Amniotic epithelial cell (primary cell): ENCODE measurements at regions not wholly inside any gene's neighbourhood (a gene's known extent, or its start where the extent isn't known, plus 50 kb on each side); places are given as distances from the start of the nearest gene placed in this dataset.
"Not testable (repeated sequence)": the region's sequence is repeated elsewhere in the genome, so short reads cannot be mapped to it uniquely, and the experiment has no call there.

Experiments
- DNase-seq: peaks from one replicate; pipeline ENCODE4 v3.0.0-alpha.2; 2010; ENCODE audit warnings: low read depth

DNA sequence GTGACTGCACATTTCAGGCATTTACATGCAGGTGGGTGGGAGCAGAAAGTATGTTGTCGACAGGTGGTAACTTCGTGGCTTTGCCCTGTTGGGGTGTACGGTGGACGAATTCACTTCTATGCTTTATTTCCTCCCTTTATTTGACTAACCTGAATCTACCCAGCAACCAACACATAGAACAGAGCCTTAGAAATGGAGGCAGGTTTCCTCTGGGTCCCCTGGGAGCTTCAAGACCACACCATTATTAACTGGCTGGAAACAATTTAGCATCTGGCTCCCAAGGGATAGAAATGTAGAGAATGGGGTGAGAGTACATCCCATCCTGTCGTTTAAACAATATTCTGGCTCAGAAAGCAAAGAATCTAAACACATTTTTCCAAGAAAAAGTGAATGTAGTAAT, 244.4 kb downstream of the DLEU7 start:
- no peak for DNase-seq

DNA sequence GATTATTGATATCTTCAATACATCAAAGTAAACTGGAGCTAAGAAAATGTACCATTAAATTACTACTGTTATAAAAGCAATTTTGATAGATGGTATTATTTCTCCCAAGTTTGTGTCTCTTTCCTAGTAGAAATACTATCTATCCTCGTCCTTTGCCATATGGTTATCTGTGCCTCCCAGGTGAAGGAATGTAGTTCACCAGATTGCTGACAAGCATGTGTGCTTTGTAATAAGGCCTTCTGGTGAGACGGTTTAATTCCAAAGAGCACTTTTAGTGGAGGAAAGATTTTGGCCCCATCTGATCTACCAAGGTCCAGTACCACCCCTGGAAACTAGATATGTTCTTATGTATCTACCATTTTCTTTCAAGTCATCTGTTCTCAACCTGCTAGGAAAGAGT, 243.6 kb downstream of the DLEU7 start:
- DNase-seq = no peak

DNA sequence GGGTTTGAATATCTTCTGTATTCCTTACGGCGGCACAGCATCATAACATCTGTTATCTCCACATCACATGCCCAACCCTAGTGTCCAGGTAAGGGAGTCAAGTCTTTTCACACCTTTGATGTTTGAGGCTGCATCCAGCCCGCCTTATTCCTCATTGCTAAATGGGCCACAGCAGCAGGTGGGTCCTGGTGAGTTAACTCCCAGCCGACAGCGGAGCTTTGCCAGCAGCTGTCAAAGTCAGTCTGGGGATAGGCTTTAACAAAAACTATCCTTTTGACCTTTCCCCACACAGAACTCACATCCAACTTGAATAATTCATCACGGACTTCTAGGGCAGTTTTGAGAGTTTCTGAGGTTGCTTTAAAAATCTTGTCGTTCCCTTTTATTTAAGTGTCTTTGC, 235.1 kb downstream of the DLEU7 start:
- DNase-seq = no peak

DNA sequence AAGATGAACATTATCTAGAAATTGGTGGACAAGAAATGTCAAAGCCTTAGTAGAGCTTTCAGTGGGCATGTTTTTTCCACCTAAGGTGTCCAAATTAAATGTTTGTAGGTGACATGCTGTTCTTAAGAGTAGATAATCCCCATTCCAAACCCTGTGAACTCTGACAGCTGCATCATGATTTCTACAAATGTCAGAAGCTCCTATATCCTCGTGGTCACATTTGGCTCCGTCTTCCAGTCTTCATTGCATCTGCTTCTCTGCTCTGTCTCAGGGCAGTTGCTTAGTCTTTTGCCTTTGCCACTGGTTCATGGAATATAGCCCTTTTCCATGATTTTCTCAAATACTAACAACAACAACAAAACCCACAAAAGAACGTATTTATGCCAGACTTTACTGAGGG, 234.5 kb downstream of the DLEU7 start:
- DNase-seq = no peak

DNA sequence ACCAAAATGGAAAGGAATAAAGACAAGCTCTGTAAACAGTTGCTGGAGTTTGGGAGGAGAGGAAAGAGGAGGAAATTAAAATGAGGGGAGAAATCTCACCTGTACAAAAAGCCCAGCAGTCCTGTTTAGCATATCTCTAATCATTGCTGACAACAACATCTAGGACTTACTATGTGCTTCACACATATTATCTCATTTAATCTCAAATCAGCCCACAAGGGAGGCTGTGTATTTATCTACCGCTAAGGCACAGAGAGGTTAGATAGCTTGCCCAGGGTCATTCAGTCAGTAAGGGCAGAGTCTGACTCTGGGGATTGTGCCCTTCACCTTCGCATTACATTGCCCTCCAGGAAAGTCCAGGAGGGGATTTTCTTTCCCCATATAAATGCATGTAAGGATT, 233.3 kb downstream of the DLEU7 start:
- no peak for DNase-seq

DNA sequence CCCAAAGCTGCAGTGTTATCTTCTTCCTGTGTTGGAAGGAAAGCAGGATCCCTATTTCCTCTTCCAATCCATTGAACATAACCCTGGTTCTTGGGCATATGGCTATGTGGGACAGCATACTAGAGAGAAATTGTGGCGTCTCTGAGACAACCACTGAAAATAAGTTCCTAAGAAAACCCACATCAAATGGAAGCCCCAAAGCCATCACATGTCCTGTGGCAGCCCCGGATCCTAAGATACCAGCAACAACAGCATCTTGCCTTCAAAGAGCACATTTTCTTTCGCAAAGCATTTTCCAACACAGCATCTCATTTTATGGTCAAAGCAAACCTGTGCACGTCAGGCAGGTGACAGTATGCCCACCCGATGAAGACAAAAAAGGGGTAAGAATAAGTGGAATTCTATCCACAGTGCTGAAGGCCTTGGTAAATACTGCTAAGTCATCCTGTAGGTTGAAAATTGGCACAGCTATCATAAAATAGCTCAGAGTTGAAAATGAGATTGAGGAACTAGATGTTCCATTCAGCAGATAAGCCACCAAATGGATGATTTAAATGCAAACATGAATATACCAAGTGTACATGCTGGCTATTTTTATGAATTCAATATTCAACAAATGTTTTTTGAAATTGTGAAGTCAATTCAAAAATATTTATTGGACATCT, 232.2 kb downstream of the DLEU7 start:
- DNase-seq = no peak

DNA sequence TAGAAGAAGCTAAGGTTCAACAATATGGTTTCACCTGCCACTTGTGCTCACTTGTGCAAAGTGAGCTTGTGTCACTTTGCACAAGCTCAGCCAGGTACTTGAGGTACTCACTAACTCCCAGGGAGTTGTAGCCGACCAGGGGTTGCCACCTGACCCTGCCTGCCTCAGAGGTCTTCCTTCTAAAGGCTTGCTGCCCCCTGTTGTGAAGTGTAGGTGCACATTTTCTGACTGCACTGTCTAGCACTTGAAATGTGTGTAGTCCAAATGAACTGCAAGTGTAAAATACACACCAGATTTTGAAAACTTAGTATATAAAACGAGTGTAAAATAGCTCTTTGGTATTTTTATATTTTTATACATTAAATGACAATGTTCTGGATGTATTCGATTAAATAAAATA, 230.8 kb downstream of the DLEU7 start:
- DNase-seq = no peak

DNA sequence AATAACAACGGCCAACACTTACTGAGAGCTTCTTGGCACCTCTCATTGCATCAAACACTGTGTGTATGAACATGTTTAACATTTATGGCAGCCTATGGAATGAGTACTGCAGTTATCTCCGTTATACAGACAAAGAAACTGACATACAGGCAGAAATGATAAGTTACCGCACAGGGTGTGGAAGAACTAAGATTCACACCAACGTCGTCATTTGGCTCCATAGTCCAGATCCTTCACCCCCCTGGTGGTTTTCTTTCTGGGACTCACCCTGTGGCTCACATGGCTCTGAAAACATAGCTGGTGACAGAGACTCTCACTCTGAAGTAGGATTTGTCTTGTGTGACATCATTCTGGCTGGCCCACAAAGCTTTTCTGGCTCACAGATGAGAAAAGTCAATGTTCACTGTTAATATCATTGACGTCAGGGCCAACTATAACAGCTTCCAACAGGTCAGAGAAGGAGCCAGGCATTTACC, 230.1 kb downstream of the DLEU7 start:
- DNase-seq = no peak

DNA sequence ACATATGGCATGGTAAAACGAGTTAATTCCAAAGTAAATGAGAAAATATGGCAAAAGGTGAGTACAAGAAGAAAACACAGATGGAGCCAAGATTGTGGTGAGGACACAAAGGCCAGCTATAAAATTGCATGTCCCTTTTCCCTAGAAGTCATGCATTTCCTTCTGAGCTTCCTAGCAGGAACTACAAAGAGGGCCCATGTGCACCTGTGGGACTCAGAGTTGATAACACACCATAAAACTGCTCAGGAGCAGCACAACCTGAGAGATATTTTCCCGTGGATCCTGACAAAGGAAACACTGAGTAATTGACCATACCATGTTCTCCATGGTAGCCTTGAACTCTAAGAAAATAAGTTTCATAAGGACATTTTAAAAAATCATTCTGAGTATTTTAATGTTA, 228.3 kb downstream of the DLEU7 start:
- DNase-seq = no peak

DNA sequence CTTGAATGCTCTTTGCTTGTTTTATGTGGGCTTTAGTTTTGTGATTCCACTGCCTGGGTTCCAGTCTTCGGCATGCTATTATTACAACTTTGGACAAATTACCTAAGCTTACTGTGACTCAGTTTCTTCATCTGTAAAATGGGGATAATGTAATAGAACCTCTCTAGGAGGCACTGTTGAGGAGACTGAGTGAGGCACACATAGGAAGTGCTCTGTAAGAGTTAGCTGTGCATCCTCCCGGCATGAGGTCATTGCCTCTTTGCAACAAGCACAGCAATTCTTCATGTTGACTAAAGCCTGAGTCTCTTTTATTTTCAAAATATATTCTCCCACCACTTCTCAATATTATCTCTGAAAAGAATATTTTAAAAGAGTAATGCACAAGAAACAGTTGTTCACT, 227.4 kb downstream of the DLEU7 start:
- peak; percentile 83 for DNase-seq

DNA sequence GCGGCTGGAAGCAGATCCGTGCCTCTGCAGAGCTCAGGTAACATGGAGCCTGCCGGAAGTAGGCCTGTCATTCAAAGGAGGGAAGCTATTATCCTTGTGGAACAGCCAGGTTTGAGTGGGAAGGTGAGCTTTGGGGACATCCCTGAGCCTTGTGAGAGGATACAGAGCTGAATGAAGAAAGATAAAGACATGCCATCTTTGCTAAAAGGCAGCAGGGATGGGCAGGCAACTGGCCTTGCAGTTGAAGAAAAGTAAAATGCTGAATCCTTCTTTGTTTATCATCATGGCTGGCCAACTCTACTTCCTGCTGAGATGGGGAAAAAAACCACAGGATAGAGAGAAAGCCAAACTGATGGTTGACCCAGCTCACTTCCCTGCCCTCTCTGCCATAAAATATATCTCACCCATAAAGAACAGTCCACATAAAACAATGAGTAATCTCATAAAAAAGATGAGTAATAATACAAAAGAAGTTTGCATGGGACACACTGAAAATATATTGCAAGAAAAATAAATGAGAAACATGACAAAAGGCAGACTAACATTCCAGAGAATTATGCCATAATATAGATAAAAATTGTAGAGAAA, 226.3 kb downstream of the DLEU7 start:
- peak; percentile 96 for DNase-seq

DNA sequence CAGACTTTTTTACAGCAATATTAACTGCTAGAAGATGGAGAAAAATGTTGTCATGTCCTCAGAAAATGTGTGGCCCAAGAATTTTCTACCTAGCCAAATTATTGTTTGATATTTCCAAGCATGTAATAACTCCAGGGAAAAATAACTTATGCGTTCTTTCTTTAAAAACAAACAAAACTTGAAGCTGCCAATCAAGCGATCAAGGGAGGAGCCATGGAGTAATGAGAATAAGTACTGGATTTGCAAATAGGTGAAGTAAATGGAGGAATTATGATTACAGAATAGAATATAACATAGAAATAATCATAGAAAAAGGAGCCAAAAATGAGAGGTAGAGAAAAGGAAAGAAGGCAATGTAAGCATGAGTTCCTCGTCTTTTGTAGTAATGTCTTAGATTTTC, 225.3 kb downstream of the DLEU7 start:
- no peak for DNase-seq

DNA sequence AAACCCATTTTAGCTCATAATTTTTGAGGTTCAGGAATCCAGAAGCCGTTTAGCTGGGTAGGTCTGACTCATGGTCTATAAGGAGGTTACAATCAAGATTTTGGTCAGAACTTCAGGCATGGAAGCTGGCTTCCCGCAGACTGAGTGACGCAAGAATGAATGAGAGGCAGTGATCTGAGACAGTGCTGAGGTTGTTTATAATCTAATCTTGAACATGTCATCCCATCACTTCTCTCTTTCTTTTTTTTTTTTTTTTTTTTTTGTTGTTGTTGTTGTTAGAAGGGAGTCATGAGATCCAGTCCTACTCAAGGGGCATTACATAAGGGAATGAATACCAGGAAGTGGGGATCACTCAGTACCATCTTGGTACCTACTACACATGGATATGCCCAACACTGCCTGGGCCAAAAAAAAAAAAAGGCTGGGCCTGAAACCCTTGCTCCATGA, 217.4 kb downstream of the DLEU7 start:
- DNase-seq = peak; percentile 97

DNA sequence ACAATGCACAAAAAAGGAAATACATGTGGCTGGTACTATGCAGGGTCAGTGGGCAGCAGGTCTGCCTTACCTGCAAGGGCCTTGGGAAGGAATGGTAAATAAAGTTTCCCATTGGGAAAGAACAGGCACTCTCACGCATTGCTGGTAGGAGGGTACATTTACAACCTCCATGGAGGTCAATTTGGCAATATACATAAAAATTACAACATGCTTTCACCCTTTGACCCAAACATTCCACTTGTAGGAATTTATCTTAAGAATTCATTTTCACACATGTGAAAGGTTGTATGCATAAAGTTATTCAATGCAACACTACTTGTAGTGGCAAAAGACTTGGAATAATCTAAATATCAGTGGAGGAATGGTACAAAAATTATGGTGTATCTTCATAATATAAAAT, 216.4 kb downstream of the DLEU7 start:
- DNase-seq = peak; percentile 61

DNA sequence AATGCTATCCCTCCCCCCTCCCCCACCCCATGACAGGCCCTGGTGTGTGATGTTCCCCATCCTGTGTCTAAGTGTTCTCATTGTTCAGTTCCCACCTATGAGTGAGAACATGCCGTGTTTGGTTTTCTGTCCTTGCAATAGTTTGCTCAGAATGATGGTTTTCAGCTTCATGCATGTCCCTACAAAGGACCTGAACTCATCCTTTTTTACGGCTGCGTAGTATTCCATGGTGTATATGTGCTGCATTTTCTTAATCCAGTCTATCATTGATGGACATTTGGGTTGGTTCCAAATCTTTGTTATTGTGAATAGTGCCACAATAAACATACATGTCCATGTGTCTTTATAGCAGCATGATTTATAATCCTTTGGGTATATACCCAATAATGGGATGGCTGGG, 215.0 kb downstream of the DLEU7 start:
- not testable (repeated sequence) for DNase-seq

DNA sequence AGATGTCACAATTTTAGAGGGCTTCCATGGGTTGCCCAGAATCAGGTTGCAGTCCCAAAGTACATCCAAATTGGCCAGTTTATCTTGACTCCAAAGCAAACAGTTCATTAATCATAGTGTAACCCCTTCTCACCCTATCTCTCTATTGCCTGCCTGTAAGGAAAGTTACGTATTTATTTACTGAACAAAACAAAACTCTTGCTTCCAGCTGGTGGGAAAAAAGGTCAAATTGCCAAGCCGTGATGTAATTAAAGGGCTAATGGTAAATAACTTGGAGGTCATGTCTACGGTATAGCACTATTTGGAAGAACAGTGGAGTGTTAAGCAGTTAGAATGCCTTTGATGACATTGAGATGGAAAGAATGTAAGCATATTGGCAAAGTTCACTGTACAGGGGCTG, 214.0 kb downstream of the DLEU7 start:
- no peak for DNase-seq

DNA sequence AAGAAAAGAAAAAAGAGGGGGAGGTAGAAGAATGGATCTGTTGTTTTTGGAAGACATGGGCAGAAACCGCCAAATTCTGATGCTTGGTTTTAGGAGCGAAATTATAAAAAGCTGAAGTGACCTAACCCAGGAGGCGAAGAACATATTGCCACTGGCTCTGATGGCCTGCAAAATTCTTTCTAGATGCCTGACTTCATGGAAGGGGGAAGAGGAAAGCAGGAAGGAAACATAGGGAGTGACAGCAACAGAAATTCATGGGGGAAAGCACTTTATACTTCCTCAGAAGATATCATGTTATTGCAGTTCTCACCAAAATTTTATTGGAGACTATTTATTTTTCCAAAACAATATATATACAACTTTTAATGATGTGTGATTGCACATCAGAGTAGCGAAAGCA, 213.5 kb downstream of the DLEU7 start:
- DNase-seq = no peak

DNA sequence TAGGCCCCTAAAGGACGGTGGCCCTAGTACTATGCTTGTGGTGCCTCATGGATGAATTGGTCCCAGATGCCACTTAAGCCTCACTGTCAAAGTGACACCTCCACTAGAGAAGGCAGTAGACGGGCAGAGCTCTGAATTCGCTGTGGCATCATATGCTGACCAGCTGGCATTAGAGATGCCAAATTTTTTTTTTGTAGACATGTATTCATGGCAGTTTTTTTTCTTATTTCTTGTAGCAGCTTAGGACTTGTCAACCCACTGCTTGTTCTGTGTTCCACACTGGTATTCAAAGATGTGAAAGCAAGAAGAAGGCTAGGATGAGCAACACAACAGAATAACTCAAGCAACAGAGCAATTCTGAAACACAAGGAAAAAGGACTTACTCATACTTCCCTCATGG, 212.5 kb downstream of the DLEU7 start:
- no peak for DNase-seq

DNA sequence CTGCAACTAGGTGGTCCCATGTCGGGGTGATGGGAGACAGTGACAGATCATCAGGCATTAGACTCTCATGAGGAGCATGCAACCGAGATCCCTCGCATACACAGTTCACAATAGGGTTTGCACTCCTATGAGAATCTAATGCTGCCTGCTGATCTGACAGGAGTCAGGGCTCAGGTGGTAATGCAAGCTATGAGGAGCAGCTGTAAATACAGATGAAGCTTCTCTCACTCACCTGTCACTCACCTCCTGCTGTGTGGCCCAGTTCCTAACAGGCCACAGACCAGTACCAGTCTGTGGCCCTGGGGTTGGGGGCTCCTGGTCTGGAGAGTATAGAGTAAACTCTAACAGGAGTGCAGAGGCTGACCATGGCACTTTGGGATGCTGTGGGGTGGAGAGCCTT, 209.2 kb downstream of the DLEU7 start:
- no peak for DNase-seq

DNA sequence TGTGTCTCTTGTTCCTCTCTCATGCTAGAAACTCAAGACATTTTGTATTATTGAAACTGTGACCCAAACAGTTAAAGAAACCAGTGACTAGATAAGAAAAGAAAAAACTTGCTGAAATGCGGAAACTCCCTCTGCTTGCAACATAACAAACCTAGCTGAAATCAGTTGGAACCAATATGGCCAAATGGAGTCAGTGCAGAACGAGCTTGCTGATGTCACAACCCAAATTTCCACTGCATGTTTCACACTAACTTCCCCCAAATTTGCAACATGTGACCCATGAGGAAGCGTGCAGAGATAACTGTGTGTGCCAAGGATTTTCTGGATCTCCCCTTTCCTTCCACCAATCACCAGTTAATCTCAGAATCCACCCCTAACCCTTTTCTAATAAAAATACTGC, 208.0 kb downstream of the DLEU7 start:
- DNase-seq = peak; percentile 78

DNA sequence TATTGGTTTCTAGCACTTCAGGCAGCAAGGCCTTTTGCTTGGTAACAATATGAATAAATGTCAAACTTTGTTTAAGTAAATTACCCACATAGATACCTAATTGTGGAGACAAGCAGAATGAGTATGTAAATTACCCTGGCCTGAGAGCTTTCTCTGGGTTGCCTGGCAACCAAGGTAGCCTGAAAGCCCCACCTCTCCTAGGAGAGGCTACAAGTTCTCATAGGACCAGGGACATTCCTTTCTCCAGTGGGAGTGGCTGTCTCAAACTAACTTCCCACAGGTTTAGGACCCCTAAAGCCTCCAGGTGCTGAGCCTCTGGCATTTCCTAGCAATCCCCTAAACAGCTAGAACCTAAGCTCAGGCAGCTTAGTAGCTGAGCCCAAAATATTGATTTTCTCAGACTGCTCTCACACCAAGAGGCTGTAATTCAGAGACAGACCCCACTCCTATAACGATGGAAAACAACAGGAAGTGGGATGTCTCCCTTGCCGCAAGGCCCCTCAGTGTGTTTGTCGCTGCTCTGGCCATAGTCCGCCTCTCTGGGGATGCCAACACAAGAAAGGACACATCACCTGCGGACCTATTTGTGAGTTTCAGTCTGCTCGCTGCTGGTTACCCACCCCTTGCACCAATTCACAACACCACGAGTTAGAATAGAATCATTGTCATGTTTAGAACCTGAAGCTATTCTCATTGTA, 207.3 kb downstream of the DLEU7 start:
- no peak for DNase-seq

DNA sequence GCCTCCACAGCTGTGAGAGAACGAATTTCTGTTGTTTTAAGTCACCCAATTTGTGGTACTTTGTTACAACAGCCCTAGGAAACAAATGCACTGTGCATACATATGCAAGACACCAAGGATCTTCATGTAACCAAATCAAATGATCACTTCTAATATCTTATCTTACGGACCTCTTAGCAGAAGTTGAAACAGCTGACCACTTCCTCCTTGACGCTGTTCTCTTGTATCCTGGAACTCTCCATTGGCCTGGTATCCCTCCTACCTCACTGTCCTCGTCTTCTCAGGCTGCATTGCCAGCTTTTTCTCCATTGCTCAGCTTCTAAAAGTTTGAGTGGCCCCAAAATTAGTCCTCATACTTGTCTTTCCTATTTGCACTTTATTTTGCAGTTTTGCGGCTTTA, 200.4 kb downstream of the DLEU7 start:
- no peak for DNase-seq

DNA sequence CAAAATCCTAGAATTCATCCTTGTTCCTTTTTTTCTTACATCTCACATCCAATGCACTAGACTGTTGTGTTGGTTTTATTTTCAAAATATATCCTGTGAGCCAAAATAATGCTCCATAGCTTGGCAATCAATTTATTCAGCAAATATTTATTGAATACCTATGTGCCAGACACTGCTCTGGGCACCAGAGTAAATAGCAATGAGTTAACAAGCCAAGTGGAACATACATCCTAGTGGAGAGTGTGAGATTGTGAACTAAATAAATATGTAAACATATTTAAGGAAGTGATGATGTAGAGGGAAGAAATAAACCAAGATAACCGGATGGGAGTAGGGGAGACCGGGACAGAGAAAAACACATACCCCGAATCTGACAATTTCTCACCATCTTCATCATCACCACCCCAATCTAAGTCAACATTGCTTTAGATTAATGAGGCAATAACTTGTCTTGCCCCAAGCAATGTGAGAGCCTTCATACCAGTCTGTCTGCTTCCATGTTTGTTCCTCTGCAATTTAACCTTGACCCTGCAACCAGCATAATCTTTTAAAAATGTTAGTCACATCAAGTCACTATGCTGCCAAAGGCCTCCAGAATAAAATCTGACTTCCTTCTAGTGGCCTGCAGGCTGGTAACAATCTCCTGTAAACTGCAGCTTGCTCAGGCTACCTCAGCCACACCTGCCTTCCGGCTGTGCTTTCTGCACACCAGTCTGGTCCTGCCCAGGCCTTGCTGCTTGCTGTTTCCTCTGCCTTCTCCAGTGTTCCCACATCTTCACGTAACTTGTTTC, 199.2 kb downstream of the DLEU7 start:
- DNase-seq = no peak
